Adrenal gland (tissue), 9 donors: ENCODE measurements at regions not wholly inside any gene's neighbourhood (a gene's known extent, or its start where the extent isn't known, plus 50 kb on each side); places are given as distances from the start of the nearest gene placed in this dataset.

Experiments
- DNase-seq, 7 donors: peaks; one replicate each; pipeline ENCODE4 v3.0.0-alpha.2; 2019 to 2020
- H3K27ac ChIP-seq, 5 donors: fragments of 200-600 bp; sonication (generic) in 4 of 5; 1 replicate in 3 of 5; 2 replicates in 2 of 5; pipeline versions ENCODE4 v1.5.1 to v1.8.0; 2016 to 2020; ENCODE audit warnings: mild to moderate bottlenecking in 1 of 5
- H3K27me3 ChIP-seq: fragments of 200-600 bp; 2 replicates; pipeline ENCODE4 v1.8.0; 2021
- H3K36me3 ChIP-seq, 2 donors: fragments of 200-600 bp; replicated peaks in 1 of 2; 1 replicate in 1 of 2; 2 replicates in 1 of 2; pipeline versions ENCODE4 v1.5.1 to v1.8.0; 2018 to 2022
- H3K4me1 ChIP-seq, 2 donors: fragments of 200-600 bp; replicated peaks in 1 of 2; 1 replicate in 1 of 2; 2 replicates in 1 of 2; pipeline versions ENCODE4 v1.5.1 to v1.8.0; 2018 to 2021
- H3K4me3 ChIP-seq, 4 donors: fragments of 200-600 bp; sonication (generic) in 3 of 4; one replicate each; pipeline ENCODE4 v1.5.1; 2016 to 2018
- H3K9me3 ChIP-seq, 3 donors: fragments of 200-600 bp; sonication (generic) in 1 of 3; replicated peaks in 1 of 3; 1 replicate in 2 of 3; 2 replicates in 1 of 3; pipeline versions ENCODE4 v1.5.1 to v1.8.0; 2016 to 2021
- CTCF ChIP-seq, 6 experiments: fragments of 450-650 bp in 4 of 6; fragments of 200-600 bp in 2 of 6; sonication (generic) in 1 of 6; IDR thresholded peaks; 1 replicate in 5 of 6; 2 replicates in 1 of 6; pipeline versions ENCODE4 v1.5.1 to v1.8.0; 2016 to 2021; ENCODE audit warnings: antibody characterized with exemption in 6 of 6, mild to moderate bottlenecking in 2 of 6, moderate library complexity in 1 of 6
- POLR2A ChIP-seq, 2 donors: fragments of 450-650 bp; IDR thresholded peaks; one replicate each; pipeline ENCODE4 v1.6.1; 2017; ENCODE audit warnings: antibody characterized with exemption in 2 of 2, mild to moderate bottlenecking in 2 of 2, moderate library complexity in 1 of 2
- WGBS, 4 donors: extraction: QIAGEN DNeasy Blood & Tissue Kit in 2 of 4; methylation state at CpG; one replicate each; pipeline versions ENCODE4 v1.1.5 to v1.1.7; 2013 to 2017; 5-methylcytosine and 5-hydroxymethylcytosine counted together
- intact Hi-C, 2 donors: fragments of 100-400 bp; cut with DNase I; formaldehyde crosslinking; loops; one replicate each; pipeline versions ENCODE4 v1.14.1 to v1.15.0; 2022 to 2023
- donor health status: healthy with polysubstance abuse.
- donor health status: Bipolar disorder and iron deficiency.
- donor health status: DM: yes; HTN: yes; CAD: no.
- donor health status: DM: no; HTN: no; CAD: no.
- donor health status: DM: no; HTN: no; CAD: no.

- H3K4me1 ChIP-seq = no peaks in the 10 kb centered on the region
- no peak overlapping the region for H3K27ac ChIP-seq
- H3K27me3 ChIP-seq = peaks cover 7% of the 10 kb centered on the region
- no peaks in the 10 kb centered on the region for H3K36me3 ChIP-seq
- no peak overlapping the region for H3K4me3 ChIP-seq
- DNase-seq = no peak
- no peaks in the 10 kb centered on the region for H3K9me3 ChIP-seq
- intact Hi-C loops = no loop called here
- WGBS, 4 donors = 16 to 37% (median 28%) methylated on average over 1 of the region's 1 CpG
- TF ChIP-seq POLR2A (IDR thresholded peaks at IDR 0.05) (no peak), CTCF (IDR thresholded peaks at IDR 0.05) (no peak)
Observed at GRCh38 chr13:97561182-97561581, 127.2 kb downstream of the RAP2A start.

- H3K27me3 ChIP-seq = peaks cover 7% of the 10 kb centered on the region
- H3K36me3 ChIP-seq = no peaks in the 10 kb centered on the region
- TF ChIP-seq CTCF (IDR thresholded peaks at IDR 0.05) (no peak), POLR2A (IDR thresholded peaks at IDR 0.05) (no peak)
- H3K9me3 ChIP-seq = no peaks in the 10 kb centered on the region
- H3K4me3 ChIP-seq = no peak overlapping the region
- H3K27ac ChIP-seq = no peak overlapping the region
- no peak for DNase-seq
- intact Hi-C loops = no loop called here
- no peaks in the 10 kb centered on the region for H3K4me1 ChIP-seq
- WGBS, 4 donors = 72 to 88% (median 79%) methylated on average over 1 of the region's 1 CpG
Observed at GRCh38 chr13:97562962-97563361, 129.0 kb downstream of the RAP2A start.

GRCh38 chr13:97564956-97565355, 131.0 kb downstream of the RAP2A start:
- Histone ChIP-seq H3K36me3 (no peaks in the 10 kb centered on the region), H3K4me3 (no peak overlapping the region), H3K27me3 (peaks cover 7% of the 10 kb centered on the region), H3K4me1 (no peaks in the 10 kb centered on the region), H3K9me3 (no peaks in the 10 kb centered on the region), H3K27ac (no peak overlapping the region)
- TF ChIP-seq POLR2A (IDR thresholded peaks at IDR 0.05) (no peak), CTCF (IDR thresholded peaks at IDR 0.05) (no peak)
- intact Hi-C loops = no loop called here
- no peak for DNase-seq
- WGBS, 4 donors = 62 to 74% (median 70%) methylated on average over 5 of the region's 5 CpGs

GRCh38 chr13:97565906-97566305, 131.9 kb downstream of the RAP2A start:
- intact Hi-C loops = no loop called here
- Histone ChIP-seq H3K4me3 (no peak overlapping the region), H3K4me1 (no peaks in the 10 kb centered on the region), H3K36me3 (no peaks in the 10 kb centered on the region), H3K27me3 (peaks cover 7% of the 10 kb centered on the region), H3K27ac (no peak overlapping the region), H3K9me3 (no peaks in the 10 kb centered on the region)
- WGBS, 4 donors = 63 to 82% (median 76%) methylated on average over 3 of the region's 3 CpGs
- no peak for DNase-seq
- TF ChIP-seq POLR2A (IDR thresholded peaks at IDR 0.05) (no peak), CTCF (IDR thresholded peaks at IDR 0.05) (no peak)
